ENCODE measurements at regions not wholly inside any gene's neighbourhood (a gene's known extent, or its start where the extent isn't known, plus 50 kb on each side); places are given as distances from the start of the nearest gene placed in this dataset.

DNA sequence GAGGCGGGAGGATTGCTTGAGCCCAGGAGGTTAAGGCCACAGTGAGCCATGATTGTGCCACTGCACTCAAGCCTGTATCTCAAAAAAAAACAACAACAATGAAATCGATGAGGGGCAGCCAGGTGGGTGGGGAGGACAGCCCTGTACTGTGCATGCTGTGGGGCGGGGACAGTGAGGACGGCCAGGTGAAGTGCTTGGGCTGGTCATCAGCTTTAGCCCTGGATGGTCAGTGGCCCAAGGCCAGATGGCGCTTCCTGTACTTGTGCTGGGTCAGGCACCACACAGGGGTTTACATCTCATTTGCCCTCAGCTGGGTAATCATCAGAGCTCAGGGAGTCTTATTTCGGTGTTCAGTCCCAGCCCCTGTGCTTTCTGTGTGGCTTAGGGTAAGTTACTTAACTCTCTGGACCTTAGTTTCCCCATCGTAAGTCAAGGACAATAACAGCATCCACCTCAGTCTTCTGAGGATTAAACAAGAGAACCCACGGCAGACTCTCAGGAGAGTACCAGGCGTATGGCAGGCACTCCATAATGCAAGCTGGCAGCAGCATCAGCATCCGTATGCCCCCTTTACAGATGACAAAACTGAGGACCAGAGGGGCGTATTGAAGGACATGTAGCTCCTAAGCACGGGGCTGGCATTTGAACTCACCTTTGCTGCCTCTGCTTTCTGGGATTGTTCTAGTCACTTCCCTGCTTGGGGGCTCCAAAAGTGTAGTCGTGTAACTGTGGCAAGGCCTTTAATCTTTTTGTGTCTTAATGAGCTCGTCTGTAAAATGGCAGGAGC lies 71.9 kb downstream of the SLC25A47 start:
- Histone ChIP-seq H3K27ac (no peak overlapping the region), H3K36me3 (peaks cover 0 to 12% of the 10 kb centered on the region in 2 donors), H3K4me3 (no peak overlapping the region), H3K4me1 (no peaks in the 10 kb centered on the region), H3K9me3 (no peaks in the 10 kb centered on the region), H3K27me3 (no peaks in the 10 kb centered on the region)
- no peak for DNase-seq (ENCODE audit: low spot score in 2 of 2)
- intact Hi-C loops (cut with DNase I) = no loop called here
- TF ChIP-seq, protein P1, sequence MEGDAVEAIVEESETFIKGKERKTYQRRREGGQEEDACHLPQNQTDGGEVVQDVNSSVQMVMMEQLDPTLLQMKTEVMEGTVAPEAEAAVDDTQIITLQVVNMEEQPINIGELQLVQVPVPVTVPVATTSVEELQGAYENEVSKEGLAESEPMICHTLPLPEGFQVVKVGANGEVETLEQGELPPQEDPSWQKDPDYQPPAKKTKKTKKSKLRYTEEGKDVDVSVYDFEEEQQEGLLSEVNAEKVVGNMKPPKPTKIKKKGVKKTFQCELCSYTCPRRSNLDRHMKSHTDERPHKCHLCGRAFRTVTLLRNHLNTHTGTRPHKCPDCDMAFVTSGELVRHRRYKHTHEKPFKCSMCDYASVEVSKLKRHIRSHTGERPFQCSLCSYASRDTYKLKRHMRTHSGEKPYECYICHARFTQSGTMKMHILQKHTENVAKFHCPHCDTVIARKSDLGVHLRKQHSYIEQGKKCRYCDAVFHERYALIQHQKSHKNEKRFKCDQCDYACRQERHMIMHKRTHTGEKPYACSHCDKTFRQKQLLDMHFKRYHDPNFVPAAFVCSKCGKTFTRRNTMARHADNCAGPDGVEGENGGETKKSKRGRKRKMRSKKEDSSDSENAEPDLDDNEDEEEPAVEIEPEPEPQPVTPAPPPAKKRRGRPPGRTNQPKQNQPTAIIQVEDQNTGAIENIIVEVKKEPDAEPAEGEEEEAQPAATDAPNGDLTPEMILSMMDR (IDR thresholded peaks at IDR 0.05) = no peak

DNA sequence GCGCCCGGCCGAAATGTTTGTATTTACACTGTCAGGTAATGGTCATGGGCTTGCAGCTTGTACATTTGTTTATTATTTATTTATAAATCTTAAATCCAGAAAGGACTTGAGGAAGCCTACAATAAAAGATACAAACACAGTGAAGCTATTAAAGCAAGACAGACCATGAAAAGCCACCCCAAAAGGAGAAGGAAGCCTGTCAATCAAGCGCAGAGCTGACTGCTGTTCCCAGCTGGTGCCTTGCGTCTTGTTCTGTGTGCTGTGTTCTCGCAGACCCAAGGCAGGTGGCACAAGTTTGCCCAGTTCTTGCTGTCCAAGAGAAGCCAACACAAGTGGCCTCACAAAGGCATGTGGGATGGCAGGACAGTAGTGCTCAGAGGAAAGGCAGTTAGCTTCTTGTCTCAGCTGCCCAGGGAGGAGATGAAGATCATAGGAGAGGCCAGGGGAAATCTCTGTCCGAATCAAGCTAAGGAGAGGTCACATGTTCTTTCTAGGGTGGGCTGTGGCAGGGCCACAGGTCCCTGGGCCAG lies 73.2 kb downstream of the SLC25A47 start:
- Histone ChIP-seq H3K4me1 (no peaks in the 10 kb centered on the region), H3K27ac (no peak overlapping the region), H3K36me3 (peaks cover 0 to 12% of the 10 kb centered on the region in 2 donors), H3K27me3 (no peaks in the 10 kb centered on the region), H3K4me3 (no peak overlapping the region), H3K9me3 (no peaks in the 10 kb centered on the region)
- TF ChIP-seq, protein P1 (IDR thresholded peaks at IDR 0.05) = no peak
- intact Hi-C loops (cut with DNase I) = no loop called here
- no peak for DNase-seq (ENCODE audit: low spot score in 2 of 2)

DNA sequence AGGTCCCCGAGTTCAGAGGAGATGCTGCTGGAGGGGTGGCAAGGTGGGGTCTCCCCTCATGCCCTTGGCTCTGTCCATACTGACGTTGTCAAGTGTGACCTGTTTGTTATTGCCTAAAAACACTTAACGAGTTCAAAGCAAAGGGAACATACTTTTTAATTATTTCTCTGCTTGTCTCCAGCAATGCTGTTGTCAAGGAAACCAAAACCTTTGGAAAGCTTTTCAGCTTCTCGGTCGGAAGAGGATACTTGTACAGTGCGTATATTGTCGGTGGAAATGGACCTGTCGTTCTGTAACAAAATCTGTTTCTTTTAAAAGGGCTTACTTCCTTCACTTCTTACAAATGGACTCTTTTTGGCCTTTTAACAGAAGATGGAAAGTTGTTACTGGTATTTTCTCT lies 73.9 kb downstream of the SLC25A47 start:
- TF ChIP-seq, protein P1 (IDR thresholded peaks at IDR 0.05) = no peak
- no peak overlapping the region for H3K27ac ChIP-seq
- intact Hi-C loops (cut with DNase I) = no loop called here

GRCh38 chr14:100398044-100398443 lies 74.9 kb downstream of the SLC25A47 start:
- Histone ChIP-seq H3K9me3 (no peaks in the 10 kb centered on the region), H3K36me3 (peaks cover 0 to 12% of the 10 kb centered on the region in 2 donors), H3K27ac (no peak overlapping the region), H3K4me1 (no peaks in the 10 kb centered on the region), H3K4me3 (no peak overlapping the region), H3K27me3 (no peaks in the 10 kb centered on the region)
- TF ChIP-seq, protein P1 (IDR thresholded peaks at IDR 0.05) = no peak
- DNase-seq (ENCODE audit: low spot score in 2 of 2) = no peak
- intact Hi-C loops (cut with DNase I) = no loop called here

More for the DNA sequence above, 73.9 kb downstream of the SLC25A47 start:
- Histone ChIP-seq H3K36me3 (peaks cover 0 to 12% of the 10 kb centered on the region in 2 donors), H3K4me1 (no peaks in the 10 kb centered on the region), H3K4me3 (no peak overlapping the region), H3K9me3 (no peaks in the 10 kb centered on the region), H3K27me3 (no peaks in the 10 kb centered on the region)
- no peak for DNase-seq (ENCODE audit: low spot score in 2 of 2)

GRCh38 chr14:100399052-100399849 lies 76.1 kb downstream of the SLC25A47 start:
- no peak overlapping the region for H3K4me3 ChIP-seq
- TF ChIP-seq, protein P1 (IDR thresholded peaks at IDR 0.05) = no peak
- no peak for DNase-seq (ENCODE audit: low spot score in 2 of 2)
- H3K27me3 ChIP-seq = no peaks in the 10 kb centered on the region
- no peaks in the 10 kb centered on the region for H3K9me3 ChIP-seq
- H3K4me1 ChIP-seq = no peaks in the 10 kb centered on the region
- H3K36me3 ChIP-seq = peaks cover 0 to 12% of the 10 kb centered on the region in 2 donors
- H3K27ac ChIP-seq = no peak overlapping the region
- intact Hi-C loops (cut with DNase I) = no loop called here
